ENCODE measurements at regions not wholly inside any gene's neighbourhood (a gene's known extent, or its start where the extent isn't known, plus 50 kb on each side); places are given as distances from the start of the nearest gene placed in this dataset.

- Histone ChIP-seq H3K4me3 (no peak overlapping the region), H3K36me3 (no peaks in the 10 kb centered on the region), H3K4me1 (no peaks in the 10 kb centered on the region), H3K27ac (no peak overlapping the region), H3K27me3 (no peaks in the 10 kb centered on the region), H3K9me3 (no peaks in the 10 kb centered on the region)
- TF ChIP-seq POLR2A (IDR thresholded peaks at IDR 0.05) (no peak), CTCF (IDR thresholded peaks at IDR 0.05) (no peak), EP300 (IDR thresholded peaks at IDR 0.05) (no peak), POLR2AphosphoS5 (IDR thresholded peaks at IDR 0.05) (no peak)
- 98% methylated on average over 4 of the region's 4 CpGs for WGBS
- DNase-seq (ENCODE audit: low spot score in 2 of 2), result no peak
Observed at GRCh38 chr1:147840909-147841308, 61.7 kb upstream of the GJA8 start.

GRCh38 chr1:147842578-147842977, 60.0 kb upstream of the GJA8 start:
- Histone ChIP-seq H3K4me1 (no peaks in the 10 kb centered on the region), H3K4me3 (no peak overlapping the region), H3K27me3 (no peaks in the 10 kb centered on the region), H3K27ac (no peak overlapping the region), H3K9me3 (no peaks in the 10 kb centered on the region), H3K36me3 (no peaks in the 10 kb centered on the region)
- no peak for TF ChIP-seq EP300 (IDR thresholded peaks at IDR 0.05)
- no peak for TF ChIP-seq POLR2A (IDR thresholded peaks at IDR 0.05)
- no peak for TF ChIP-seq POLR2AphosphoS5 (IDR thresholded peaks at IDR 0.05)
- TF ChIP-seq CTCF (IDR thresholded peaks at IDR 0.05), result no peak
- 86% methylated on average over 8 of the region's 8 CpGs for WGBS
- DNase-seq (ENCODE audit: low spot score in 2 of 2), result no peak

- TF ChIP-seq CTCF (IDR thresholded peaks at IDR 0.05) (no peak), POLR2A (IDR thresholded peaks at IDR 0.05) (no peak), EP300 (IDR thresholded peaks at IDR 0.05) (no peak), POLR2AphosphoS5 (IDR thresholded peaks at IDR 0.05) (no peak)
- 79% methylated on average over 3 of the region's 3 CpGs for WGBS
- no peaks in the 10 kb centered on the region for H3K36me3 ChIP-seq
- no peak overlapping the region for H3K4me3 ChIP-seq
- no peak for DNase-seq (ENCODE audit: low spot score in 2 of 2)
- no peak overlapping the region for H3K27ac ChIP-seq
- H3K4me1 ChIP-seq, result no peaks in the 10 kb centered on the region
- H3K27me3 ChIP-seq, result no peaks in the 10 kb centered on the region
- H3K9me3 ChIP-seq, result no peaks in the 10 kb centered on the region
Observed at GRCh38 chr1:147843486-147843885, 59.1 kb upstream of the GJA8 start.

- H3K27ac ChIP-seq, result no peak overlapping the region
- H3K4me1 ChIP-seq, result no peaks in the 10 kb centered on the region
- 82% methylated on average over 1 of the region's 1 CpG for WGBS
- TF ChIP-seq POLR2AphosphoS5 (IDR thresholded peaks at IDR 0.05), result no peak
- no peaks in the 10 kb centered on the region for H3K27me3 ChIP-seq
- no peaks in the 10 kb centered on the region for H3K9me3 ChIP-seq
- DNase-seq (ENCODE audit: low spot score in 2 of 2), result no peak
- no peak overlapping the region for H3K4me3 ChIP-seq
- no peaks in the 10 kb centered on the region for H3K36me3 ChIP-seq
Observed at GRCh38 chr1:147847831-147848230, 54.8 kb upstream of the GJA8 start.

GRCh38 chr1:147849098-147849895, 53.3 kb upstream of the GJA8 start:
- Histone ChIP-seq H3K27me3 (no peaks in the 10 kb centered on the region), H3K9me3 (no peaks in the 10 kb centered on the region), H3K4me3 (no peak overlapping the region), H3K36me3 (no peaks in the 10 kb centered on the region), H3K4me1 (no peaks in the 10 kb centered on the region), H3K27ac (no peak overlapping the region)
- DNase-seq (ENCODE audit: low spot score in 2 of 2), result no peak
- TF ChIP-seq CTCF (IDR thresholded peaks at IDR 0.05) (no peak), POLR2AphosphoS5 (IDR thresholded peaks at IDR 0.05) (no peak), EP300 (IDR thresholded peaks at IDR 0.05) (no peak), POLR2A (IDR thresholded peaks at IDR 0.05) (no peak)
- WGBS, result 74% methylated on average over 4 of the region's 4 CpGs
